Prostate gland (tissue), 2 donors: ENCODE measurements at regions not wholly inside any gene's neighbourhood (a gene's known extent, or its start where the extent isn't known, plus 50 kb on each side); places are given as distances from the start of the nearest gene placed in this dataset.

Experiments used
- POLR2A ChIP-seq: fragments of 450-650 bp; IDR thresholded peaks from one replicate; pipeline ENCODE4 v1.6.1; 2016; ENCODE audit warnings: antibody characterized with exemption, mild to moderate bottlenecking
- TF ChIP-seq, protein P1 (sequence below), 4 experiments: fragments of 200-600 bp in 2 of 4; fragments of 450-650 bp in 2 of 4; sonication (generic) in 2 of 4; IDR thresholded peaks; 1 replicate in 3 of 4; 2 replicates in 1 of 4; pipeline ENCODE4 v1.5.1; 2016 to 2019; ENCODE audit warnings: antibody characterized with exemption in 4 of 4, mild to moderate bottlenecking in 2 of 4, moderate library complexity in 2 of 4

DNA sequence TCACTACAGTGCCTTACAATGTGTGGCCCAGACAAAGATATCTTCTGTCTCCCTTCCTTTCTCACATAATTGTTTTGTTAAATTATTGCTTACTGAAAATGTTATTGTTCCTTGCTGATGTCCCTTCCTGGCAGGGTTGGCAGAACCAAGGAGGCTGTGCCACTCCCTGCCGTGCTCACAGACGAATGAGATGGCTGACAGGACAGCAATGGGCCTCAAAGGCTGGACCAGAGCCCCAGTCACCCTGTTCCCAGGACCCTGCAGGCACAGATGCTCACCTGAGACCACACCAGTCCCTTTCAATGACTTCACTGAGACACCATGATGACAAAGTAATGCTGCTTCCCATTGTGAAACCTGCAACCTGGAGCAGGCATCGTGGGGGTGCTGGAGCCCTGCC, 375.1 kb downstream of the HACE1 start:
- TF ChIP-seq, protein P1, sequence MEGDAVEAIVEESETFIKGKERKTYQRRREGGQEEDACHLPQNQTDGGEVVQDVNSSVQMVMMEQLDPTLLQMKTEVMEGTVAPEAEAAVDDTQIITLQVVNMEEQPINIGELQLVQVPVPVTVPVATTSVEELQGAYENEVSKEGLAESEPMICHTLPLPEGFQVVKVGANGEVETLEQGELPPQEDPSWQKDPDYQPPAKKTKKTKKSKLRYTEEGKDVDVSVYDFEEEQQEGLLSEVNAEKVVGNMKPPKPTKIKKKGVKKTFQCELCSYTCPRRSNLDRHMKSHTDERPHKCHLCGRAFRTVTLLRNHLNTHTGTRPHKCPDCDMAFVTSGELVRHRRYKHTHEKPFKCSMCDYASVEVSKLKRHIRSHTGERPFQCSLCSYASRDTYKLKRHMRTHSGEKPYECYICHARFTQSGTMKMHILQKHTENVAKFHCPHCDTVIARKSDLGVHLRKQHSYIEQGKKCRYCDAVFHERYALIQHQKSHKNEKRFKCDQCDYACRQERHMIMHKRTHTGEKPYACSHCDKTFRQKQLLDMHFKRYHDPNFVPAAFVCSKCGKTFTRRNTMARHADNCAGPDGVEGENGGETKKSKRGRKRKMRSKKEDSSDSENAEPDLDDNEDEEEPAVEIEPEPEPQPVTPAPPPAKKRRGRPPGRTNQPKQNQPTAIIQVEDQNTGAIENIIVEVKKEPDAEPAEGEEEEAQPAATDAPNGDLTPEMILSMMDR (IDR thresholded peaks at IDR 0.05), result no peak
- no peak for TF ChIP-seq POLR2A
